Activated naive CD4-positive, alpha-beta T cell treated with Interleukin-2 at 50 U/mL for 16 hours (primary cell): ENCODE measurements at regions not wholly inside any gene's neighbourhood (a gene's known extent, or its start where the extent isn't known, plus 50 kb on each side); places are given as distances from the start of the nearest gene placed in this dataset.

Source experiments
- DNase-seq: peaks from one replicate; pipeline ENCODE4 v3.0.0-alpha.2; 2020

GRCh38 chr5:152337484-152337883, 67.6 kb downstream of the NMUR2 start:
- DNase-seq: no peak

DNA sequence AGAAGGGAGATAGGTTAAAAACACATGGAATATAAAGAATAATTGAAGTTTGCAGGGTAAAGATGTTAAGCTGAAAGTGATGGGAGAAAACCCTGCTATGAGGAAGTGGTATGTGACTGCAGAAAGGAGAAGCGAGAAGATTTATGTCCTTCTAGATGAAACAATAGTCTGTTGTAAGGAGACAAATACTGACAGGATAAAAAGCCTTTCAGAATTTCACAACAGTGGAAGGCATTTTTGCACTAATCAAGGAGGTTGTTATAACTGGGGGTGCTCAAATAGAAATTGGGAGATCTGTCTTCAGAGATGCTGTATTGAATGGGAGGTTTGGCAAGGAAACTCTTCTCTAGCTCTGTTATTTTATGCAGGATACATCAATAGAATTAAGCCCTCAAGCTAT, 69.6 kb downstream of the NMUR2 start:
- no peak for DNase-seq

DNA sequence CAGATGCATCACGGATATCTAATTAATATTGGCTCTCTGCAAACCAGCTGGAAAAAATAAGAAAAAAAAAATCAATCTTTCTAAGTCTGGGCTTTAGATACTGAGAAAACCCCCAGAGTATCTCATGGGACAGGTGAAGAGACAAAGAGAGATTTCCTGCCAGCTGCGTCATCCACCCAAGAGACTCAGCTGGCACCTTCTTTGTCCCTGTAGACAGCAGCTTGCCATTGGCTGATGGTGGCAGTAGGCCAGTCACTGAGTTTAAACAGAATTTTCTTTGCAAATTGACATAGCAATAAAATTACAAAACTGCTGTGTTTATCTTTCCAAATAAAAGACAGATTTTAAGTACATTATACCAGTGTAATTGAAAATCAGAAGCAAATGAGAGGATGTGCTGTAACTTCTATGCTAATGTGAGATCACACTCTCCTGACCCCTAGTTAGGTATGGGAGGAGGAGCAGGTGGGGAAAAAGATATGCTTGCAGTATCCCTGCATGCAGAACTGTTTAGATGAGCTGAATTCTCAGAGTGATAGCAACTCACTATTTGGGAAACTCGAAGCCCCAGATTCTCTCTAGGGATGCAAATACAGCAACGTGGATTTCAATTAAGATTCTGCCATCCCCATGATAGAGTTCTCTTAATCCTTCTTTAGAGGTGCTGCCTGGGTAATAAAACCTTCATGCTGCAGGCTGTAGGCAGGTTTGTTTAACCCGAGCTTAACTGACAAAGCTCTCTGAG, 72.2 kb downstream of the NMUR2 start:
- no peak for DNase-seq

DNA sequence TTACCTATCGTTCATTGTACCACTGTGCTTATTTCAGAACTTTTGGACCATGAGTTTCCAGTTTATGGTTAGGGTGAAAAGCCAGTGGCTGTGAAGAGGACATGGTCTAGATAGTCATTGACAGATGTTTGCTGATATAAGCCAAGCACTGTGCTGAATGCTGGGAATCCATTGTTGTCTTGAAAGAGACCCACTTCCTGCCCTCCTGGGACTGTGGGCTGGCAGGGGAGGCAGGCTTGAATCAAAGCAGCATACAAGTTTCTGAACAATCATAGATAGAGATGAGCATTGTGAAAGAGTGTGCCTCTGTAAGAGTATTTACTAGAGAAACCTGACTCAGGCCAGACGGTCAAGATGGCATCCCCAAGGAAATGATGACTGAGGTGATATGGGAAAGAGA, 73.4 kb downstream of the NMUR2 start:
- no peak for DNase-seq

DNA sequence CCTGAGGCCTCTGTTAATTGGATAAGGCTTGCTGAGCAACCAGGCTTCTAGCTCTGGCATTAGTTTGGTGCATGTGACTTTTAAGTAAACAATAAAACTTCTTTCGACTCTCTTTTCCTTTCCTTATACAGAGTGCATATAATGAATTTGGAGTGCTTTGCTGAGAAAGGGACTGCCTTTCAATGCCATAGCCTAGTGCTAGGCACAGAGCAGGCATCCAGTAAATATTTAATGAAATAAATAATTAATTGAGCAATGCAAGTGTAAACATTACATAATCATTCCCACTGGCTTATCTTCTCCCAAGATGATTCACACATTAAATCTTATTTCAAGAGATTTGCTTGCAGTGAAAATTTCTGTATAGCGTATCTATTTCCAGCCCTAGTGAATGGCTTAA, 74.1 kb downstream of the NMUR2 start:
- no peak for DNase-seq

DNA sequence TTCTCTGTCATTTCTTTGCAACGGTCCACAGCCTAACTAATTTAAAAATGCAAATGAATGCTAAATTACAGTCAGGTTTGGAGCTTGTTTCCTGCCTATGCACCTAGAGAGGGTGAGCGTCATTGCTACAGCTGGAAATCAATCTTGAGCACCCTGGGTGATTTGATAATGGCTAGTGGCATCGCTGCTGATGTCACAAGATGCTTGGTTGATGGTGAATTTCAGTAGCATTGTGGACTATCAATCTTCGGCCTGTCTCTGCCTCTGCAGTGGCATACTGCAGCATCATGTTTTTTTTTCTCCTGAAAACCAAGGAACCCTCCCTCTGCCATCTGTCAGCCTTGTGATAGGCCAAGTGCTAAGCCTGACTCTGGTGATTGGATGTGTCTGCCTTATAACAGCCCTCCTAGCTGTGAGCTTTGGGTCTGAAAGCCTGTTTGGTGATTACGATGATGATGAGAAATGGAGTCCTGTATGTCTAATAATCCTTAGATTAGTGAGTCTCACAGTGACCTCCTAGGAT, 75.3 kb downstream of the NMUR2 start:
- no peak for DNase-seq

DNA sequence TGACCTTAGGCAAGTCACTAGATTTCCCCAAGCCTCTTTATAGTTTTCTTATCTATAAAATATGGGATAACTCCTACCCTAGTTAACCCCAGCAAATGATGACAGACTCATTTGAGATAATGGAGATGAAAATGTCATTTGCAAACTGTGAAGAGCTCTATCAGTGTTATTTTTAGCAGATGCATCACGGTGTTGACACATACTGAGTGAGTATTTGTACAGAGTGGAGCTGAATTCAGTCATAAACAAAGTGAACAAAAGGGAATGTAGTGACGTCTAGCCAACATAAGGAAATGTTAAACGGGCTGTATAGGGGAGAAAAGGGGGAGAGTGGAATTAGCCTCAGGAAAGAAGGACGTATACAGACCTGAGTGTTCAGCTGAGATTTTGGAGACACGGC, 75.9 kb downstream of the NMUR2 start:
- DNase-seq: no peak

DNA sequence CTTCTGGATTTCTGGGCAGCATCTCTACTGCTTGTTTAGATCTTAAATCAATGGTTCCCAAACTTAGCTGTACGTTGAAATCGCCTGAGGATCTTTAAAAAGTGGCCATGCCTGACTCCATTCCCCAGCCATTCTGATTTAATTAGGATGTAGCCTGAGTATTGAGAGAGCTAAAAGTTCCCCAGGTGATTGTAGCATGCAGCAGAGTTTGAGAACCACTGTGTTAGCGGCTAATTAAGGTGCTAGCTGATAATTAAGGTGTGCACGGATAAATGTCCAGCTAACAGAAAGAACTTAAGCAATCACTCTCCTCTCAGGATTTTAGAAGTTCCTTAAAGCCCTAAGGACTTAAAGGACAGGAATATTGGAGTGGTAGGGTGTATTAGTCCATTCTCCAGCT, 89.1 kb downstream of the NMUR2 start:
- no peak for DNase-seq

DNA sequence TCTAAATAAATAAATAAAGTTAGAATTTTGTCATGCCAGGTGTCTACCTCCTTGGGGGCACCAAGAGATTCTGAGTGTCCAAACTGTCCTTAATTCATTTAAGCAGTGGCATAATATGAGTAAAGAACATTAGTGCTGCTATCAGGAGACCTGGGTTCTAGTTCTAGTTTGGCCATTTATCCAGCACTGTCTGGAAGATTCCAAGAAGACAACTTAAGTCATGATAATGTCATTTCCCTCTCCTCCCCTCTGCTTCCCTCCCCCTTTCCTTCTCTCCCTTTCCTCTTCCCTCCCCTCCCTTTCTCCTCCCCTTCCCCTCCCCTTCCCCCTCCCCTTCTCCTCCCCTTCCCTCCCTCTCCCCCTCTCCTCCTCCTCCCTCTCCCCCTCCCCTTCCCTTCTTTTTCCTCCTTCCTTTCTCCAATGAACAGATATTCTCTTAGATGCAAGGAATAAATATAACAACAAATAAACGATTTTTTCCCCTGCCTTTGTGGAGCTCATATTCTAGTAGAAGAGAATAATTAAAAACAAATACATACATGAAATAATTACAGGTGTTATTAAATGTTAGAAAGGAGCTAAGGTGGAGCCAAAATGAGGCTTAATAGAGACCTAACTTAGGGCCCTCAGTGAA, 90.8 kb downstream of the NMUR2 start:
- DNase-seq: no peak

DNA sequence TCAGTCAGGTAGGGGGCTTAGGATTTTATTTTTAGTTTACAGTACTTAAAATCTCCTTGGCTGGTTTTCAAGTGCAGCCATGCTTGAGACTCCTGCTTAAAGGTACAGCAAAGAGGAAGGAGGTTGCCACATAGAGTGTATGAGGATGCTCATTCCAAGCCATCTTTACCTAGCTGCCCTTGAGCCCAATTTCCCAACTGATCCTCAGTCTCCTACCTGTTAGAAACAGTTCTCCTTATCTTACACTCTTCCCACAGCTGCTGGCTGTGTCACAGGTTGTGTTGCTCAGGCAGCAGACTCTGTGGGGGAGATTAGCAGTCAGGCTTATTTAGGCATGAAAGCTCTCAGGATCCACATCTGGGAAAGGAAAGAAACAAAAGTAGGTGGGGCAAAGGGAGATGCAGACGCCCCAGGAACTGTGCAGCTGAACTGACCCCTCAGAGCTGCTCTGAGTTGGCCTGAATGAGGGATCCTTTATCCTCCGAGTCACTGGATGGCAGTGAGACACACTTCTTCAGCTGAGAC, 95.1 kb downstream of the NMUR2 start:
- DNase-seq: no peak

DNA sequence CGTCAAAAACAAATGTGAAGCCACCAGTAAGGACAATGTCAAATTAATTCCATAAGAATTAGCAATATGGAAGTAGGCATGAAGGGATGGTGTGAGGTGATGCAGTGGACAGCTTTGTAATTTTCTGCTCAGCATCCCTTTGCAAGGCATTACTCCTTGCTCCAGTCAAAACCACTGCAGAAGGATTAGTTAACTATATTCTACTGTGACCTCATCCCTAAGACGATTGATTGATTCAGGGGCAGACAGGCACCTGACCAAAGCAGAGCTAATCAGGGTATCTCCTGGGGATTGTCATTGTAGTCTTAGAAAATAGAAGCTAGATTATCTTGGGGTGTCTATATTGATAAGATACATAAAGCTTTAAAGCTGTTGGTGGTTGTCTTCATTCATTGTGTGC, 98.7 kb downstream of the NMUR2 start:
- DNase-seq: no peak

- no peak for DNase-seq
Measured at GRCh38 chr5:152305525-152305924, 99.6 kb downstream of the NMUR2 start.

- no peak for DNase-seq
Measured at GRCh38 chr5:152303841-152304240, 101.2 kb downstream of the NMUR2 start.

DNA sequence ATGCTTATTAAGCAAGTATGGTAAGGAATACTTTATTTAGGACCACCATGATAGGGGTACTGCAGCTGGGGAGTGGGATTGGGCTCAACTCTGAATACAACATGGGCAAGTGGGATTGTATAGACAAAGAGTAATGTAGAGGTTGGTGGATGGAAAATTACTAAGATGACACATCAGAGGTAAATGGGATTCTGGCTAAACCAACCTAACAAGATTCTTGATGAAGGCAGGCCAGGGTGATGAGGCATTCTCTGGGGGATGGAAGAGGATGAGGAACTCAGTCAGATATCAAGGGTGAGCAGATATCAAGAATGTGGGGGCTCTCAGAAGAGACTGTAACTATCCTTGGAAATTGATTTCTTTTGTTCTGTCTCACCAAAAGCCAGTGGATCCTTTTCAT, 107.2 kb downstream of the NMUR2 start:
- DNase-seq: no peak

- no peak for DNase-seq
Measured at GRCh38 chr5:152293189-152293588, 111.9 kb downstream of the NMUR2 start.

- no peak for DNase-seq
Measured at GRCh38 chr5:152290181-152290580, 114.9 kb downstream of the NMUR2 start.

GRCh38 chr5:152288917-152289595, 116.0 kb downstream of the NMUR2 start:
- DNase-seq: no peak

- no peak for DNase-seq
Measured at GRCh38 chr5:152288499-152288898, 116.6 kb downstream of the NMUR2 start.

DNA sequence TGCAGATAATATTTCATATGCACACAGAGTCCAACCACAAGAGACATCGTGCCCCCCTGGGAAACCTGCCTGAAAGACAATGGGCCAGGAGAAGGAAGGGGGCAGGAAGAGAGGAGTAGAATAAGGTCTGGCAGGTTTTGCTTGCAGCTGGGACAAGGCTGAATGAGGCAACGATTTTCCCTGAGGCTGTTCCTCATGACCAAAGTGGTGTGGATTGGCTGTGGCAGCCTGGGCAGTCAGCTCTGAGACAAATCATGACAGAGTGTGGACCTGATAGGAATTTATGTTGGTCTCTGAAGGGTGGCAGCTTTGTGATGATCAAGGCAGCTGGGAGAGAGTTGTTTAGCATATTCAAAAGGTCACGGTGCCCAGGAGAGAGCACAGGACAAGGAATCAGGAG, 119.3 kb downstream of the NMUR2 start:
- no peak for DNase-seq

- DNase-seq: no peak
Measured at GRCh38 chr5:152282331-152282730, 122.7 kb downstream of the NMUR2 start.

DNA sequence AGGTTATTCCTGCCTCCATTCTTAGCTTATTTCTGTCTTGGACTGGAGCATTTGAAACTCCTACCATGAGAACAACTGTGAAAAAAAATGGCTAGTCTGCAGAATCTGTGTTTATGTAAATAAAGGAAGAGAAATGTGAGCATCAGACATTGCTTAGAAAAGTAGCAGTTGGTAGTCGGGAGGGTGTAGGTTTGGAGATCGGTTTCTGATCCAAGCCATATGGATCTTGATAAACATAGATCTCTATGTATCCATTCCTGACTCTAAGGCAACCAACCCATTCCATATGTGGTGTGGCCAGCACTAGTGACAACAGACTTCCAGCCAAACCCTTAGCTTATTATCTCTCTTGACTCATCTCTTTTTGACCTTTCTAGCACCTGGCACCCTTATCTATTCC, 127.1 kb downstream of the NMUR2 start:
- no peak for DNase-seq

- no peak for DNase-seq
Measured at GRCh38 chr5:152274224-152274623, 130.9 kb downstream of the NMUR2 start.

- DNase-seq: no peak
Measured at GRCh38 chr5:152271420-152271819, 133.7 kb downstream of the NMUR2 start.

- no peak for DNase-seq
Measured at GRCh38 chr5:152270096-152270495, 135.0 kb downstream of the NMUR2 start.
